ENCODE measurements at regions not wholly inside any gene's neighbourhood (a gene's known extent, or its start where the extent isn't known, plus 50 kb on each side); places are given as distances from the start of the nearest gene placed in this dataset.

- no peak for TF ChIP-seq HNRNPL (IDR thresholded peaks at IDR 0.05; ENCODE audit: low read depth, low read length)
- TF ChIP-seq MEIS2 (IDR thresholded peaks at IDR 0.05; ENCODE audit: partially characterized antibody), result peak; percentile 67
- TF ChIP-seq PML (IDR thresholded peaks at IDR 0.05; ENCODE audit: low read length), result no peak
- TF ChIP-seq KLF13 (tag; IDR thresholded peaks at IDR 0.05; ENCODE audit: borderline replicate concordance, low read depth), result no peak
- TF ChIP-seq DNMT1 (IDR thresholded peaks at IDR 0.05), result no peak
- no peak for TF ChIP-seq ELF4 (CRISPR knock-in tag; IDR thresholded peaks at IDR 0.05)
- no peak for TF ChIP-seq ZNF277 (CRISPR knock-in tag; IDR thresholded peaks at IDR 0.05; ENCODE audit: borderline replicate concordance)
- peak in 1 of 2 experiments; percentile 48; a peak in 1 of 4 replicates for TF ChIP-seq TBL1XR1 (IDR thresholded peaks at IDR 0.05; ENCODE audit: low read length in 2 of 2)
- TF ChIP-seq ZEB2 (IDR thresholded peaks at IDR 0.05), result no peak
- TF ChIP-seq NFIC (IDR thresholded peaks at IDR 0.05), result peak; percentile 36
- TF ChIP-seq ZNF140 (CRISPR knock-in tag; IDR thresholded peaks at IDR 0.05), result no peak
- TF ChIP-seq VEZF1 (CRISPR knock-in tag; IDR thresholded peaks at IDR 0.05), result no peak
- TF ChIP-seq CTCF (IDR thresholded peaks at IDR 0.05 in 2 of 3, conservative IDR thresholded peaks at IDR 0.05 in 1 of 3; ENCODE audit: insufficient read depth in 2 of 3, low read depth in 1 of 3, low read length in 3 of 3), result no peak
- TF ChIP-seq MBD2 (IDR thresholded peaks at IDR 0.05; ENCODE audit: borderline replicate concordance, low read depth), result no peak
- TF ChIP-seq TCF3 (CRISPR knock-in tag; IDR thresholded peaks at IDR 0.05), result peak; percentile 58; the same call in 1 of the 2 replicates
- TF ChIP-seq SRSF1 (IDR thresholded peaks at IDR 0.05; ENCODE audit: low read depth, low read length), result no peak
- TF ChIP-seq RBM39 (optimal IDR thresholded peaks at IDR 0.05; ENCODE audit: low read depth, low read length), result no peak
- TF ChIP-seq CBFA2T3 (IDR thresholded peaks at IDR 0.05), result peak; percentile 74
- TF ChIP-seq POLR3A (IDR thresholded peaks at IDR 0.05; ENCODE audit: borderline replicate concordance, extremely low read depth, insufficient read depth, insufficient read length), result no peak
- no peak for TF ChIP-seq ZBTB17 (CRISPR knock-in tag; IDR thresholded peaks at IDR 0.05)
- TF ChIP-seq PHF21A (IDR thresholded peaks at IDR 0.05; ENCODE audit: borderline replicate concordance, low read depth), result no peak
- no peak for TF ChIP-seq ZBTB2 (IDR thresholded peaks at IDR 0.05)
- no peak for TF ChIP-seq NFE2 (IDR thresholded peaks at IDR 0.05; ENCODE audit: low read depth)
- no peak for TF ChIP-seq BRF2 (IDR thresholded peaks at IDR 0.05; ENCODE audit: borderline replicate concordance, insufficient read depth, insufficient read length)
- no peak for TF ChIP-seq ZNF253 (CRISPR knock-in tag; conservative IDR thresholded peaks at IDR 0.05)
Measured at GRCh38 chr2:82875858-82876257, 1583.2 kb downstream of the SUCLG1 start (continued).
